EH (cell line): ENCODE measurements at regions not wholly inside any gene's neighbourhood (a gene's known extent, or its start where the extent isn't known, plus 50 kb on each side); places are given as distances from the start of the nearest gene placed in this dataset.
"Not testable (repeated sequence)": the region's sequence is repeated elsewhere in the genome, so short reads cannot be mapped to it uniquely, and the experiment has no call there.

ENCODE experiments used
- DNase-seq: peaks from one replicate; pipeline ENCODE4 v3.0.0-alpha.2; 2015; ENCODE audit warnings: low read depth

DNA sequence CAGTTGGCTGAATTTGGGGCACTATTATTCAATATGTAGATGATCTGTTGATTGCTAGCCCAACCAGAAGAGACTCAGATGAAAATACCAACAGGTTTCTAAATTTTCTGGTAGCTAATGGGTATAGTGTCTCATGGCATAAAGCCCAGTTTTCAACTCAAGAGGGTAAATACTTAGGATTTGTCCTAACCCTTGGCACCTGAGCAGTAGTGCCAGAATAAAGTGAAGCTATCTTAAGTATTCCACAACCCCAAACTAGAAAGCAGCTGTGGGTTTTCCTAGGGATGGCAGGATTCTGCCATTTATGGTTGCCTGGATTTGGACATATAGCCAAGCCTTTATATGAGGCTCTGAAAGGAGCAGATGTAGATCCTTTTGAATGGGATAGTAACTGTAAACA lies 119.0 kb downstream of the AGTR2 start:
- no peak for DNase-seq

DNA sequence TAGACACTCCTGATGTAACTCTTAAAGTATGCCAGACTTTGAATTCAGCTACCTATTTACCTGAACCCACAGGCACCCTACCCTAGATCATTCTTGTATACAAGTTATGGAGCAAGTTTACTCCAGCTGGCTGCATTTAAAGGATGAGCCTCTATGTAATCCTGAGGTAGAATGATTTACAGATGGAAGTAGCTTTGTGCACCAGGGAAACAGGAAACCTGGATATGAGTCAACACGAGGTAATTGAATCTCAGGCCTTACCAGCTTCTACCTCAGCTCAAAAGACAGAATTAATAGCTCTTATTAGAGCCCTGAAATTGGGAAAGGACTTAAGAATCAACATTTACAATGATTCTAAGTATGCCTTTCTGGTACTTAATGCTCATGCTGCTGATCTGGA lies 119.8 kb downstream of the AGTR2 start:
- DNase-seq: no peak

DNA sequence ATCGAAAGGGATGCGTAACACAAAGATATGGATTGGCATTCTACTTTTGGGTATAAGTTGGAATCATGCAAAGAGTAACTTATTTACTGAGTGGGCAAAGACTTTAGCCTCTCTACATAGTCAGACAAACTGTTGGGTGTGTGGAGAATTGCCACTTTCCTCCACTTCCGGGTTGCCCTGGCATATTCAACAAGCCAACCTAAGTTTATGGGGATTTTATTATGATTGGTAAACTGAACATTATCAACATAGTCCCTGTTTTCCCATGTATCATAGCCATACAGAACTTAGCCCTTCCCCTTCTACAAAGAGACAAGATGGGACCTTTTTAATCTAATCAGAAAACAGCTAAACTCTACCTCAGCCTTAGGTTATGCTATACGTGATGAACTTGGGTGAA lies 121.6 kb downstream of the AGTR2 start:
- DNase-seq: no peak

DNA sequence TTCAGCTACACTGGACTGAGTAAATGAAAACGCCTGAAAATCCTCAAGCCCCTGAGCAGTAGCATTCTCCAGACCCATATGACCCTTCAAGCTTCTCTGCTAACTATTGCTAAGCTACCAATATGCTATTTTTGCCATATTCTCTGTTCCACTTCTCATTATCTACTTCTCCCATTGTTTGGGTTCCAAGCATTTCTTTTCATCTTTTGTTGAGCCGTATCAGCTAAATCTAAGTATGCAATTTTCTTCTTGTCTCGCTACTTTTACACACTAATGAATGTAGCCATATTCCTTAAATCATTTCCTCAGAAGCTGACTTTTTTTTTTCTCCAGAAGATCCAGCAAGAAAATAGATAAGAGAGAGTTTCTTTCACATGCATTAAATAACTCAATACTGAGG lies 128.4 kb downstream of the AGTR2 start:
- no peak for DNase-seq

DNA sequence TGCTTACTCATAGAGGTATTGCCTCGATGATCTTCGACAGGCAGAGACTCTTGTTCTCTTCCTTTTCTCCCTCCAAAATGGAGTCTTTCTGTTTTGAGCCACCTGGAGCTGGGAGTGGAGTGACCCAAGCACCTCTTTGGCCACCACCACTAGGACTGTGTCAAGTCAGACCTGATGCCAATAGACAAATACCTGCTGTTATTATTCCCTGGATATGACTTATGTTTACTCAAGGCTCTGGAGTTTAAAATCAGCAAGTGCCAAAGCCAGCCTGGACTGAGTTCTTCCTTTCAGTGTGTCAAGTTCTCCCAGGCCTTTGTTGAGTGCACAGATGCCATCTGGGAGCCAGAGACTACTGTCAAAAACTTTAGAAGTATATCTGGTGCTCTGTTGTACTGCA lies 130.2 kb upstream of the SLC6A14 start:
- DNase-seq: no peak

DNA sequence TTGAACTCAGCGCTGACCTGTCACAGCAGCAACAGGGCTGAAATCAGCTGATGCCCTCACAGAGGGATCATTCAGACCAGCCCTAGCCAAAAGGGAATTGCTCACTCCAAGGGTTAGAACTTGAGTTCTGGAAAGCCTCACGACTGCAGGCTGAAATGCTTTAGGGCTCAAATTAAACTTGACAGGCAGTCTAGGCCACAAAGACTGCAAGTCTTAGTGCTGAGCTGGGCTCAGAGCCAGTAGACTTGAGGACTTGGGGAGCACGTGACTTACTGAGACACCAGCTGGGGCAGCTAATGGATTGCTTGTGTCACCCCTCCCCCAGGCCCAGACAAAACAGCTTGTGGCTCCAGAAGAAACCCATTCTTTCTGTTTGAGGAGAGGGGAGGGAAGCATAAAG lies 119.0 kb upstream of the SLC6A14 start:
- DNase-seq: peak; percentile 0

DNA sequence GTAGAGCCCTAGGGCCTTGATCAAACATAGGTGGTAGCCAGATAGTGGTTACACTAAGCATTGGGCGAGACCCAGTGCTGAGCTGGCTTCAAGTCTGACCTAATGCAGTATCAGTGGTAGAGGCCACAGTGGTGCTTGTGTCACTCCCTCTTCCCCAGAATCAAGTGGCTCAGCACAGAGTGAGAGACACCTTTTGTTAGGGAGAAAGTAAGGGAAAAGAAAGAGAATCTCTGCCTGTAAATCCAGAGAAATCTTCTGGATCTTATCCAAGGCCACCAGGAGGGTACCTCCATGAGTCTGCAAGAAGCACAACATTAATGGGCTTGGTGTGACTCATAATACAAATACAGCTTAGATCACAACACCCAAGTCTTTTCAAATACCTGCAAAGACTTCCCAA lies 117.7 kb upstream of the SLC6A14 start:
- DNase-seq: no peak

DNA sequence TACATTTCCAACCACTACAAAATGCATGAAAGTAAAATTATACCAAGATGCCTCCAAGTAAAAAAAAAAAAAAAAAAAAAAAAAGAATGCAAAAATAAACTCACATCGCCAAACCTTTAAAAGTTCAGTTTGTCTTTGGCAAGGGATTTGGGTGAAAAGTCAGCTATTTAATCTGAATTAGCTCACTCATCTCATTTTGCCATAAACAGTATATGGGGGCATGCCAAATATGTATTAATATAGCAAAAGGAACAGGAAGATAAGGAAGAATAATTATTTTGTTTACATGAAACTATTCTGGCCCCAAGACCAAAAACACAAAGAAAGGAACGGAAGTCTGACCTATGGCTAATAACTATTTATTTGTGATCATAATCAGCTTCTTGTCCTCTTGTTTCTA lies 114.7 kb upstream of the SLC6A14 start:
- DNase-seq: no peak

DNA sequence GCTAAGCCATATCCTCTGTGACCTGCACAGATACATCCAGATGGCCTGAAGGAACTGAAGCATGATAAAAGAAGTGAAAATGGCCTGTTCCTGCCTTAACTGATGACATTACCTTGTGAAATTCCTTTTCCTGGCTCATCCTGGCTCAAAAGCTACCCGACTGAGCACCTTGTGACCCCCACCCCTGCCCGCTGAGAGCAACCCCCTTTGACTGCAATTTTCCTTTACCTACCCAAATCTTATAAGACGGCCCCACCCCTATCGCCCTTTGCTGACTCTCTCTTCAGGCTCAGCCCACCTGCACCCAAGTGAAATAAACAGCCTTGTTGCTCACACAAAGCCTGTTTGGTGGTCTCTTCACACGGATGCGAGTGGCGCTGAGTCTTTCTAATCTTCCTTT lies 104.4 kb upstream of the SLC6A14 start:
- DNase-seq: not testable (repeated sequence)

DNA sequence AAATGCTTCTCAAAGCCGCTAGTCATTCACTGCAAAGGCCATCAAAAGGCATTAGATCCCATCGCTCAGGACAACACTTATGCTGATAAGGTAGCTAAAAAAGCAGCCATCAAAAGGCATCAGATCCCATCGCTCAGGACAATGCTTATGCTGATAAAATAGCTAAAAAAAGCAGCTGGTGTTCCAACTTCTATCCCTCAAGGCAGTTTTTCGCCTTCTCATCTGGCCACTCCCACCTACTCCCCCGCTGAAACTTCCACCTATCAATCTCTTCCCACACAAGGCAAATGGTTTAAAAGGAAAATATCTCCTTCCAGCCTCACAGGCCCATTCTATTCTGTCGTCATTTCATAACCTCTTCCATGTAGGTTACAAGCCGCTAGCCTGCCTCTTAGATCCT lies 101.6 kb upstream of the SLC6A14 start:
- not testable (repeated sequence) for DNase-seq

DNA sequence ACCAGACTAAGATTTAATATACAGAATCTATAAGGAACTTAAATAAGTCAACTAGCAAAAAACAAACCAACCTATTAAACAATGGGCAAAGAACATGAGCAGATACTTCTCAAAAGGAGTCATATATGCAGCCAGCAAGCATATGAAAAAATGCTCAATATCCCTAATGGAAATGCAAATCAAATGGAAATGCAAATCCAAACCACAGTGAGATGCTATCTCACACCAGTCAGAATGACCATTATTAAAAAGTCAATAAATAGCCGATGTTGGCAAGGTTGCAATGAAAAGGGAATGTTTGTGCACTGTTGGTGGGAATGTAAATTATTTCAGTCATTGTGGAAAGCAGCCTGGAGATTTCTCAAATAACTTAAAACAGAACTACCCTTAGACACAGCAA lies 97.0 kb upstream of the SLC6A14 start:
- DNase-seq: no peak

DNA sequence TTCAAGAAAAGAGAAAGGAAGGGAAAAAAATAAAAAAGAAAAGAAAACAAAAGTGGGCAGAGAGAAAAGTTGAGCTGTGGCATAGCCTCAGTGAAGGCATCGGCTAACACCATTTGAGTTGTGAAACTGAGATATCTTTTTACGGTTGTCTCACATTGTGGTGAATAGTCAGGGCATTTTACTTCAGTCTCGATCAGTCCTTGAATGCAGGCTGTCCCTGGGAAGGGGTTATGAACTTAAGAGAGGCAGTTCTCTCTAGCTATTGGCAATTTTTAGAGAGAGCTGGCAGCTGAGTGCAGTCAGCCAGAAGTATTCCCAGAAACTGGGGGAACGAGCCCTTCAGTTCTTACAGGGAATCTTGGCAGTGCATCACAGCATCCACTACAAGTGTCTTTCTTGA lies 93.5 kb upstream of the SLC6A14 start:
- no peak for DNase-seq

DNA sequence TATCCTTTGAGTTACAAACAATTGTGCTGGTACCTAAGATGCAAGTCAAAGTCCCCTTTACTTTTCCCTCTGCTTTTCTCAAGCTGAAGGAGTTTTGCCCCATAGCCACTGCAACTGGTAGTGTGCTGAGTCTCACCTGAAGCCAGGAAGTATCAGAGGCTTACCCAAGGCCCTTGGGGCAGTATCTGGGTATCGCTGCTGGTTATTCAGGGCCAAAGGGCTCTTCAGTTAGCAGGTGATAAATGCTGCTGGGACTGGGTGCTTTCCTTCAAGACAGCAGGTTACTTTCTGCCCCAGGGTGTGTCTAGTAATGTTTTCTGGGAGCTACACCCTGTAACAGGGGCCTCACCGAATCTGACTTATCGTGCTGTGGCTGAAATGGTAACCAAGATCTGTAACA lies 90.4 kb upstream of the SLC6A14 start:
- DNase-seq: no peak

DNA sequence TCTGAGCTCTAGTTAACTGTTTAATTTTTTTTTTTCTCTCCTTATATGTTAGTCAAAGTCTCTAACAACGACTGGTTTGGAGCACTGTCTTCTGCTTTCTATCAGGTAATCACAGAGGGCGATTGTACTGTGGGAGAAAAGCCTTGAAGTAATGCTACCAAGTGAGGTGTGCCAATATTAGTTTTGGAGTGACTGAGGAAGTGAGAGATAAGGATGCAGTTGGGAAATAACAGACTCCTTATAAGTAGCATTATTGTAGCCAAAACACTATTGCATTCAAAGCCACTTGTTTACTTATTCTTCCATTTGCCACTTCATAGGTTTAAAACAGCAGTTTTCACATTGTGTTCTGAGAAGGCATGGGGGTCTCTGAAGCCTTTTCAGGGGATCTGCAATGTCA lies 79.1 kb upstream of the SLC6A14 start:
- no peak for DNase-seq

DNA sequence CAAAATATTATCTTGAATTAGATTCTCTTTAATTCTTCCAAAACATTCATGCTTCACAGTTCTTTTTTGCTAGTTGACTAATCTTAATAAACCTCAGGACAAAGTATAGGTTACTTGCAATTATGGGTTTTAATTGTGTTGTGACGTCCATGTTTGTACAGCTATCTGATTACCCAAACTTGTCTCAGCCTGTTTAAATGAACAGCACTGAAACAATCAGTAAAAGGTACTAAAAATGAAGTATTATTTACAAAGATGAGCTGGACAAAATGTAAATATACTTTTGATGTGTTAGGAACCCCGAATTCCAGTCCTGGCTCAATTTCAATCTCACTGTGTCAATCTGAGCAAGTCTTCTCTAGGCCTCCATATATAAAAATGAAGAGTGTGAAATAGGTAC lies 57.4 kb upstream of the SLC6A14 start:
- no peak for DNase-seq

DNA sequence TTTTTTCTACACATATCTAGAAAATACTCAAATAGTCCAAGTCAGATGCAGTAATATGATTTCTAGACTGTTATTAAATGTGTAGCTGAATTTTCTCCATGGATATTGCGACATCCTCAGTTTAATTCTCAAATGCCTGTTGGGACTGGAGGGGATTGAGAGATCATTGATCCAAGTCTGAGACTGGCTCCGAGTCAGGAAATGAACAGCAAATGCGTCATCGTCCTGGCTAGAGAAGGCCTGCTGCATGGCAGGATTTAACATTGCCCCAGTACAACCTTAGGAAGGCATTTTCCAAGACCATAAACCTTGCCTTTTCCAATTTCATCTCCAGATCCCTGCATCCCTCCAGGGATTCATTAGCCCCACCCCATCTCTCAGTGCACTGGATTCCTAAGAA lies 56.6 kb upstream of the SLC6A14 start:
- no peak for DNase-seq

DNA sequence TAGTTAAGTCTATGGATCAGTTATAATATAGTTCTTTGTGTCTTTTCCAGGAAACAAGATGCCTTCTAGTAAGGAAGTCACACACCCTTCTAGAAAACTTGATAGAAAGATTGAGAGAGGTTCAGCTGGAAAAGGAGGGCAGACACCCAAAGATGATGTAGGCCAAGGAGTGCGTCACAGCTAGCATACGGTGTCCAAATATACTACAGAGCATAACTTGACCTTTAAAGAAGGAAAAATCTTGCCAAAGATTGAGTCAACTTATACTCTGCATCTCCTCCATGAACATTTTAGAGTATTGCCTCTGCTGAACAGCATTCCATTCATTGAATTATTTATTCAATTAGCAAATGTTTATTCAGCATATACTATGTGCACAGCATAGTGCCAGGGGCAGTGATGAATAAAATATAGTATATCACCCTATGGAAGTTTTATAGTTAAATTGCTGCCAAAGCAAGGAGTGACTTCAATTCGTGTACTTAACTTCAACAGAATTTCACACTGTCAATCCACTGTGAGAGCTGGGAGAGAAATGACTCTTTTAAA lies 51.9 kb upstream of the SLC6A14 start:
- no peak for DNase-seq
